Psoas muscle (tissue), 7 donors: ENCODE measurements at regions not wholly inside any gene's neighbourhood (a gene's known extent, or its start where the extent isn't known, plus 50 kb on each side); places are given as distances from the start of the nearest gene placed in this dataset.

ENCODE experiments used
- ATAC-seq, 4 donors: fragments of 200-7000 bp; cut with Tn5 transposase; one replicate each; pipeline ENCODE4 v1.9.1; 2020; ENCODE audit warnings: moderate library complexity in 3 of 4, mild to moderate bottlenecking in 2 of 4
- DNase-seq, 2 donors: peaks; one replicate each; pipeline ENCODE4 v3.0.0-alpha.2; 2020
- H3K27ac ChIP-seq: fragments of 200-600 bp; one replicate; pipeline ENCODE4 v1.8.0; 2022
- H3K27me3 ChIP-seq, 3 donors: fragments of 200-600 bp in 1 of 3; one replicate each; pipeline versions ENCODE4 v1.6.1 to v1.8.0; 2013 to 2022; ENCODE audit warnings: low read length in 2 of 3, mild to moderate bottlenecking in 2 of 3, moderate library complexity in 1 of 3; ENCODE audit not compliant: insufficient read depth in 3 of 3
- H3K36me3 ChIP-seq, 2 donors: fragments of 200-600 bp in 1 of 2; one replicate each; pipeline versions ENCODE4 v1.6.1 to v1.8.0; 2013 to 2022; ENCODE audit warnings: low read depth in 1 of 2, mild to moderate bottlenecking in 1 of 2, moderate library complexity in 1 of 2; ENCODE audit not compliant: insufficient read depth in 1 of 2
- H3K4me1 ChIP-seq: fragments of 200-600 bp; one replicate; pipeline ENCODE4 v1.8.0; 2022
- H3K4me3 ChIP-seq: fragments of 200-600 bp; one replicate; pipeline ENCODE4 v1.8.0; 2022; ENCODE audit warnings: mild to moderate bottlenecking
- H3K9me3 ChIP-seq: fragments of 200-600 bp; one replicate; pipeline ENCODE4 v1.8.0; 2022
- WGBS, 3 donors: extraction: QIAGEN DNeasy Blood & Tissue Kit; methylation state at CpG; one replicate each; pipeline versions ENCODE4 v1.1.6 to v1.1.7; 2013; 5-methylcytosine and 5-hydroxymethylcytosine counted together
- intact Hi-C, 2 donors: fragments of 100-400 bp; cut with DNase I; formaldehyde crosslinking; loops; one replicate each; pipeline versions ENCODE4 v1.11.0 to v1.14.2; 2022
- TF ChIP-seq, protein P1 (sequence below): fragments of 200-600 bp; IDR thresholded peaks from one replicate; pipeline ENCODE4 v1.8.0; 2022; ENCODE audit warnings: antibody characterized with exemption
- donor health status: healthy with polysubstance abuse.
- donor health status: DM: no; HTN: no; CAD: no; lungs with moderate emphysema.
- donor health status: Bipolar disorder and iron deficiency.
- donor health status: healthy.
- donor health status: DM: yes; HTN: yes; CAD: no.
- donor health status: DM: no; HTN: no; CAD: no.
- donor health status: DM: yes; HTN: yes; CAD: no.

DNA sequence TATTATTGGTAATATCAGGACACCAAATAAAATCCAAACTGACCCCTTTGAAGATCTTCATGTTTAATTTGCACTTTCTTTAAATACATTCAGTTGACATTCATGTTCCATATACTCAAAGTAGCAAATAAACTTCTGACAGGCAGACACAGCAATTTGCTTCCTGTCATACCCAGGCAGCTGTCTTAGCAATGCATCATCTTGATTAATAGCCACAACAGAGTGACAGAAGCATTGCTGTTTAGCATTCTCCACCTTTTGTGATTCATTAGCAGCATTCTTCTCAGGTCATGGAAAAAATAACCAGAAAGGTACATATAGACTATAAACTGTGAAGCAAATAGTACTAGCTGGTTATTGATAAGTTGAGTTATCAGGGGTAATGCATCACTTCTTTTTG, 366.8 kb downstream of the CYLC2 start:
- no peak for ATAC-seq
- Histone ChIP-seq H3K9me3 (no peaks in the 10 kb centered on the region), H3K36me3 (no peaks in the 10 kb centered on the region), H3K27ac (no peak overlapping the region), H3K27me3 (no peaks in the 10 kb centered on the region), H3K4me3 (no peak overlapping the region), H3K4me1 (no peaks in the 10 kb centered on the region)
- DNase-seq = no peak
- TF ChIP-seq, protein P1, sequence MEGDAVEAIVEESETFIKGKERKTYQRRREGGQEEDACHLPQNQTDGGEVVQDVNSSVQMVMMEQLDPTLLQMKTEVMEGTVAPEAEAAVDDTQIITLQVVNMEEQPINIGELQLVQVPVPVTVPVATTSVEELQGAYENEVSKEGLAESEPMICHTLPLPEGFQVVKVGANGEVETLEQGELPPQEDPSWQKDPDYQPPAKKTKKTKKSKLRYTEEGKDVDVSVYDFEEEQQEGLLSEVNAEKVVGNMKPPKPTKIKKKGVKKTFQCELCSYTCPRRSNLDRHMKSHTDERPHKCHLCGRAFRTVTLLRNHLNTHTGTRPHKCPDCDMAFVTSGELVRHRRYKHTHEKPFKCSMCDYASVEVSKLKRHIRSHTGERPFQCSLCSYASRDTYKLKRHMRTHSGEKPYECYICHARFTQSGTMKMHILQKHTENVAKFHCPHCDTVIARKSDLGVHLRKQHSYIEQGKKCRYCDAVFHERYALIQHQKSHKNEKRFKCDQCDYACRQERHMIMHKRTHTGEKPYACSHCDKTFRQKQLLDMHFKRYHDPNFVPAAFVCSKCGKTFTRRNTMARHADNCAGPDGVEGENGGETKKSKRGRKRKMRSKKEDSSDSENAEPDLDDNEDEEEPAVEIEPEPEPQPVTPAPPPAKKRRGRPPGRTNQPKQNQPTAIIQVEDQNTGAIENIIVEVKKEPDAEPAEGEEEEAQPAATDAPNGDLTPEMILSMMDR = no peak
- intact Hi-C loops = no loop called here

DNA sequence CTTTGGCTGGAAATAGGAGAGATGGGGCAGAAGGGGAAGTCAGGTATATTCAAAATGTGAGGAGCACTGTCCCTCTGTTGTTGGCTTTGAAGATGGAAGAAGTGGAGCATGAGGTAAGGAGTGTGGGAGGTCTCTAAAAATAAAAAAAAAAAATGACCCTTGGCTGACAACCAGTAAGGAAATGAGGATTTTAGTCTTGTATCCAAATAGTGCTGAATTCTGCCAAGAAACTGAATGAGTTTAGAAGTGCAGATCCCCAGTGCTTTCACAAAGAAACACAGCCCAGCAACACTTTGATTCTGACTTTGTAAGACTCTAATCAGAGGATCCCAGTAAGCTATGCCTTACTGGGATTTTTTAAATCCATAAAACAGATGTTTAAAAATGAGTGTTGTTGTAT, 367.9 kb downstream of the CYLC2 start:
- ATAC-seq = no peak
- H3K9me3 ChIP-seq = no peaks in the 10 kb centered on the region
- intact Hi-C loops = no loop called here
- H3K4me3 ChIP-seq = no peak overlapping the region
- no peaks in the 10 kb centered on the region for H3K36me3 ChIP-seq
- H3K27me3 ChIP-seq = no peaks in the 10 kb centered on the region
- TF ChIP-seq, protein P1 = no peak
- no peak overlapping the region for H3K27ac ChIP-seq
- H3K4me1 ChIP-seq = no peaks in the 10 kb centered on the region
- DNase-seq = no peak

DNA sequence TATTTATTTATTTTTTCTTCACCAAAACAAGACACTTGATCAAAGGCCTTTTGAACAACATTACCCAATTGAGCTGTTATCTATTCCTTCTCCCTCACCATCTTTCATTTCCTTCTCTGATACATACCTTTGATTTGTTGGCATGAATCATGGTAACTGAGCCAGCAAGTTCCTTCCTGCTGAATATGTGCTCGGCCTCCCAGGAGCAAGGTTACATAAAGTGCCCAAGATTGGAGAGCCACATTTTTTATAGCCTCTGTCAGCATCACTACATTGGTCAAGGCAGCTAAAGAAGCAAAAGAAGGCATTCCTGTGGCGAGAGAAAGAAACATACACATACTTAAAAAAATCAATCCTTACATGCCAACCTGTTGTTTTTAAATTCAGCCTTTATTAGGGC, 369.6 kb downstream of the CYLC2 start:
- DNase-seq = no peak
- no peak for ATAC-seq
- no peak overlapping the region for H3K4me3 ChIP-seq
- no peak overlapping the region for H3K27ac ChIP-seq
- intact Hi-C loops = no loop called here
- H3K4me1 ChIP-seq = no peaks in the 10 kb centered on the region
- no peaks in the 10 kb centered on the region for H3K36me3 ChIP-seq
- 72 to 78% (median 74%) methylated on average over 2 of the region's 2 CpGs for WGBS, 3 donors
- H3K9me3 ChIP-seq = no peaks in the 10 kb centered on the region
- TF ChIP-seq, protein P1 = no peak
- H3K27me3 ChIP-seq = no peaks in the 10 kb centered on the region

DNA sequence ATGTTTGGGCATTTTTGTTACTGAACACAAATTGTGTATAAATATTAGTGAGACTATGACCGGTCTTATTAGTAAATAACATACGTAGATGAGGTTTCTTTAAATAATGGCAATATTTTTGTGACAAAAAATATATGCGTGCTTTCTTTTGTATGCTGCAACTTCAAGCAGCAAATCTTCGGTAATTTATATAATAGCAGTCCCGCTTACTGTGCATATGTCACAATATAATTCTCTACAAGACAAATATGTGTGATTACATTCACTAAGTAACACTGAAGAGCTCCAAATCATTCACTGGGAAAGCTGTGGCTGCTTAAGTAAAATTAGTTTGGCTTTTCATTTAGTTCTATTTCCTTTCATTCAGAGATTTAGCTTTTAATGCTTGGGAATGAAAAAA, 376.0 kb downstream of the CYLC2 start:
- WGBS, 3 donors = 94 to 99% (median 97%) methylated on average over 5 of the region's 5 CpGs
- TF ChIP-seq, protein P1 = no peak
- H3K4me1 ChIP-seq = no peaks in the 10 kb centered on the region
- no peaks in the 10 kb centered on the region for H3K27me3 ChIP-seq
- no peaks in the 10 kb centered on the region for H3K36me3 ChIP-seq
- H3K4me3 ChIP-seq = no peak overlapping the region
- DNase-seq (no peak), ATAC-seq (no peak)
- no peak overlapping the region for H3K27ac ChIP-seq
- intact Hi-C loops = no loop called here
- no peaks in the 10 kb centered on the region for H3K9me3 ChIP-seq

DNA sequence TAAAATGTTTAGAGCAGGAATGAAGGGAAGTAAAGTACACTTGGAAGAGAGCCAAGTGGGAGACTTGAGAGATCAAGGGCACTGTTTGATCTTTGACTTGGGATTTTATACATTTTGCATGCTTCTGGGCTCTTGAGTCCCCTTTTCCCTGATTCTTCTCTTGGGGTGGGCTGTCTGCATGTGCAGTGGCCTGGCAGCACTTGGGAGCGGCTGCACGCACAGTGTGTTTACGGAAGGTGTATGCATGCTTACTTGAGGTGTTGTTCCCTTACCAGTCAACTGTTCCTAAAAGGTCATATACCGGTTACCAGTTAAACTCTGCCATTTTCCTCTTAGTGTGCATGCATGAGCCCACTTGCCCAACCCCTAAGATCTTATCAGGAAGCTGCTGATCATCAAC, 377.7 kb downstream of the CYLC2 start:
- TF ChIP-seq, protein P1 = no peak
- H3K9me3 ChIP-seq = no peaks in the 10 kb centered on the region
- intact Hi-C loops = no loop called here
- no peak for ATAC-seq
- no peak overlapping the region for H3K4me3 ChIP-seq
- DNase-seq = no peak
- 87 to 96% (median 93%) methylated on average over 4 of the region's 4 CpGs for WGBS, 3 donors
- no peaks in the 10 kb centered on the region for H3K4me1 ChIP-seq
- H3K36me3 ChIP-seq = no peaks in the 10 kb centered on the region
- H3K27me3 ChIP-seq = no peaks in the 10 kb centered on the region
- H3K27ac ChIP-seq = no peak overlapping the region
